ENCODE measurements at regions not wholly inside any gene's neighbourhood (a gene's known extent, or its start where the extent isn't known, plus 50 kb on each side); places are given as distances from the start of the nearest gene placed in this dataset.

DNA sequence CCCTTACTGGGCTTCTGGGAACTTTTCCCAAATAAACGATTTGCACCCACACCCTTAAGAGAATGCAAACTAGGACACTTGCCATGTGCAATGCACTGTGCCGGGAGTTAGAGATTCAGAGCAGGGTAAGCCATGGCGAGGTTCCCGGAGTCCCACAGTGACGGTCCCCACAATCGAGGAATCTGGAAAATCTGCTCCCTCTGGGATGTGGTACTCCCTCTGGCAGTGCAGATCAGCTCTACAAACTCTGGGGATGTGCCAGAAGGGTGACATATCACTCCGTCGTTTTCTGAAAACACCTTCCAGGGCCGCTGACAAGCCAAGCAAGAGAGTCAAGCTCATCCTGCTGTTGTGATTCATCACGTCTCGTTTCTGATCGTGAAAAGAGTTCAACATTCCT lies 537.5 kb downstream of the BCOR start:
- no peak for DNase-seq (ENCODE audit: low spot score)

DNA sequence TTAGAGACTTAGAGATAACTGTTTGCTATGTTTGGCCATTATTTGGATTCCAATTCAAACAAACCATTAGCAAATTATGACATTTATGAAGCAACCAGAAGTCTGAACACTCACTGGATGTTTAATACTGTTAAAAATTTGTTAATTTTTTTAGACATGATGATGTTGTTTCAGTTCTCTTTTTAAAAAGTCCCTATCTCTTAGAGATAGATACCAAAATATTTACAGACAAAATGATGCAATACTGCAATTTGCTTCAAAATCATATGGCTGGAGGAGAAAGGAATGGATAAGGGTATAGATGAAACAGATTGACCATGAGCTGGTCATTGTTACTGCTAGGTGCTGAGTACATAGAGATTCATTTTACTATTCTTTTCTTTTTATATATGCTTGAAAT lies 534.6 kb downstream of the BCOR start:
- no peak for DNase-seq (ENCODE audit: low spot score)

DNA sequence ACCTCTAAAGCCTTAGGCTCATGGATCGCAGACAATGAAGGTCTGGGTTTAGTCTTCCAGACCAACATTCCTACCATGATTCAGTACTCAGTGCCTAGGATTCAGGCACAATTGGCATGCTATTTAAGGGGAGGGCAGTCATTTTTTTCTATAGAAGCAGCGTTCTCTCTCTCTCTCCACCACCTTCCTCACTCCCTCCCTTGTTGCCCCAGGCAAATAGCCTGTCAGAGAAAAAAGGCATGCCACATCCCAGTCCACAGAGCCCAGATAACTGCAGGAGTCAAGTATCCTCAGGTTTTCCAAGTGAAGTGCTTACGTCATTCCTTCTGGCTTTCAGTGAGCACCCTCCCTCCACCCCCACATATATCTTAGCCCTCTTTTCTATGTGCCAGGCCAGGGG lies 533.0 kb downstream of the BCOR start:
- no peak for DNase-seq (ENCODE audit: low spot score)

DNA sequence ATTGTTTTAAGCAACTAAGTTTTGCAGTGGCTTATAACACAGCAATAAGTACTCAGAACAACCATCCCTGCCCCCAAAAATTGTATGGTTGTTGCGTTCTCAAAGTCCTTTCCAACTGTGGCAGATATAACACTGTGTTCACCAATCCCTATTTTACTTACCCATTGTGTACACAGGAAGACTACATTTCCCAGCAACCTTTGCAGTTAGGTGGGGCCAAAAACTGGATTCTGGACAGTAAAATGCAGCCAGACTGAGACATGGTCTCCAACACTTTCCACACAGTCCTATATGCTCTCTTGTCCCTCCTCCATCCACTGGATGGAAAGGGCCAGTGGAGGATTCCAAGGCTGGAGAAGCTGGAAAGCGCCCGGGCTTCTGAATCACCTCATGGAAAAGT lies 523.6 kb downstream of the BCOR start:
- no peak for DNase-seq (ENCODE audit: low spot score)

DNA sequence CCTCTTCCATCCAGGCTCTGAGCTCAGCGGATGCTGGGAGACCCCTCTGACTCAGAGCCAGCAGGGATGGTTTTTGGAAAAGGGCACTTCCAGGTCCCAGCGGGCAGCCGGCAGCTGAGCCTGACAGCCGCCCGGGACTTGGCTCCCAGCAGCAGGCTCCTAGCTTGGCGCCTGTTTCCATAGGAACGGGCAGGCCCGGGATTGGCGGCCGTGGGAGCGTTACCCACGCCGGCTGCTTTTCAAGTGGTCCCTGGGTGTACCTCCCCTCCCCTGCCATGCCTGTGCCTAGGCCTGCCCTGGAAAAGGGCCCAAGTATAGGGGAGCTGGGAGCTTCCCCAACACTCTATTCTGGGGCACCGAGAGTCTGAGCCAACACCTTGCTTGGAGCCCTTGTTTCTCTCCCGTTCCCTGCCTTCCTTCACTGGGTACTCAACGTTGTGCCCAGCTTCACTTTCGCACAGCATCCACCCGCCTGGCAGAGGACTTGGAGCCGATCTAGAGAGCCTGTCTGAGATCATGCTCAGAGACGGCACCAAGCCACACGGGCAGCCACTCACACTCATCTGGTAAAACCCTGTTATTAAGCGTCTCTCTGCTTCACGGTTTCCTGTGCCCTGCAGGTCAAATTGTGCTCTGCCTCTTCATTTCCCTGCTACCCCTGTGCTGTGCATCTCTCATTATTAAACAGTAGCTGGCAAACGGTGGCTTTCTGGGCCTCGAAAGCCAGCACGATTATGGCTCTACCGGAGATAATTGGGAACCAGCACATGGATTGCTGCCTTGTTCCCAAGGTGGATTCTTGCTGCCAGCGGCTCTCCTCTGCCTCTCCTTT lies 521.5 kb downstream of the BCOR start:
- no peak for DNase-seq (ENCODE audit: low spot score)

DNA sequence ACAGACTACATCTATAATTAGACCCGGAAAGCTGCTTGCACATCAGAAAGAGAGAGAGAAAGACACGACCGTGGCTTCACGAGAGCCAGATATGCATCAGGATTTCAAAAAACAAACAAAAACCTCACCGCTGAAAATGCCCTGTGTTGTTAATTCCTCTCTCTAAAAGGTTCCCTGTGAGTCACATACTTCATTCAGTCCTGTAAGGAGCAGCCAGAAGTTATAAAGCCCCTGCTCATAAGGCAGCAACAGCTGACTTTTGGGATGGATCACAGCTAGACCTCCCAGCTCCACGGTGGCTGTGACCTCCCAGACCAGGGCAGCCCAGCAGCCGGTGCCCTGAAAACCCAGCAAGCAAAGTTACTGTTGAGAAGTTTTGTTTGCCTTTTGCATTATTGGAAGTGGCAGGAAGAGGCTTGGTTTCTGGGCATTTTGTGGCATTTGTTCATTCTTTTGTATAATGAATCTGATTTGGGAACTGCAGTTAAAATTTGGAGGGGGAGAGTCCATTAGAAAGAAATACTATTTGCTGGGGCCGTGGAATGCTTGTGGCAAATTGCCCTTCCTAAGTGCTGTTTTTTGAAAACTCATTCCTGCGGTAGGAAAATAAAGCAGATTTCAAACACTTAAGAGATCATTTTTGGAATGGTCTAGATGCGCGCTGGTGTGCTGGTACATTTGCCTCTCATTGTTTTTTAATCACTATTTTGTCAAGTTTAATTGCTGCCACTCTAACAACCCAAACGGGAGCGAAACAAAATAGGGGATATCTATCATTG lies 520.4 kb downstream of the BCOR start:
- DNase-seq (ENCODE audit: low spot score) = no peak

DNA sequence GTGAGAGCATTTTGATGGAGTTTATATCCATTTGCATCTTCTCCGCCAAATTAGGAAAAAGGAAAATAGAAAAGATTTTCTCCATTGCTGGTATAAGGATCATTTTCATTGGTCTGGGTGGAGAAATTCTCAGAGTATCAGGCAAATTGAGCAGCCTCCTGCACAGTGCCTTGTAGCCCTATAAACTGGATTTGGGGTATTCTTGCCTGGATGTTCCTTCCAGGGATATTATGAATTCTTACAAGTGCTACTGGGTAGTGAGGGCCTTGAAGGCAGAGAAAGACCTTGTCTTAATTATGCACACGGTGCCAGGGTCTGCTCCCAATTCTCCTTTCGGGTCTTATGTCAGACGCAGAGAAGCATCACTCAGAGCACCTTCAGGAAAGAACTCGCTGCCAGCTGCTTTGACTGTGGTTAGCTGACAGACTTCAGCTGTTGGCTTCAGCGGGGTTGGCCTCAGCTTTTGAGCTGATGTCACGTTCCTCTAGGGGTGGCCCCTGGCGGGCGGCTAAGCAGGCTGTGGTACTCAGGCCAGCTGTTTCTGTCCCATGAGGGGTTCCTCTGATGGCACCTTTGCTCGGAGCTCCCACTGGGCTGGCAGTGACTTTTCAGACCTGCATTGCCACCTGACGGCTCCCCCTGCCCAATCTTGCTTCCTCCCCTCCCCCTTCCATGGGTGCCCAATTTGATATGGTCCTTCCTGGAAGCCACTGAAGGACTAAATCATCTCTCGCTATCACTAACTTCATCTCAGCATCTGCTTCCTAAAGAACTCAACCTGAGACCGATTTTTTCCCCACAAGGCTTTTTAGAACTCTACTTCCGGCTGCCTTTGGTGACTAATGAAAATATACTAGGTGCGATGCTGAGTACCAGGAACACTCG lies 519.5 kb downstream of the BCOR start:
- peak; percentile 25 for DNase-seq (ENCODE audit: low spot score)

DNA sequence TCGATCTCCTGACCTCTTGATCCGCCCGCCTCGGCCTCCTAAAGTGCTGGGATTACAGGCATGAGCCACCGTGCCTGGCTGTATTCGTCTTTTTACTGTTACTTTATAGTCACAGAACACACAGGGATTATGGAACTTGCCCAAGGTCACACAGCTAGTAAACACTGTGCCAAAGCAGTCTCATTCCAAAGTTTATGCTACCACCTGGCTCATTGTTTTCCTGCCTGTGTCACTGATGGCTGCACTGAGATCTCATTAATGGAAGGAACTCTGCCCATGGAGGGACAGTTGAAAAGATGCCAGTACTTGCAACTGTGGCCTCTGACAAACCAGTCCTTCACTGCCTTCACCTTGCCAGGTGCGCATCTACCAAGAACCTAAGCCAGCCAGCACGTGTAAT lies 517.7 kb downstream of the BCOR start:
- no peak for DNase-seq (ENCODE audit: low spot score)

DNA sequence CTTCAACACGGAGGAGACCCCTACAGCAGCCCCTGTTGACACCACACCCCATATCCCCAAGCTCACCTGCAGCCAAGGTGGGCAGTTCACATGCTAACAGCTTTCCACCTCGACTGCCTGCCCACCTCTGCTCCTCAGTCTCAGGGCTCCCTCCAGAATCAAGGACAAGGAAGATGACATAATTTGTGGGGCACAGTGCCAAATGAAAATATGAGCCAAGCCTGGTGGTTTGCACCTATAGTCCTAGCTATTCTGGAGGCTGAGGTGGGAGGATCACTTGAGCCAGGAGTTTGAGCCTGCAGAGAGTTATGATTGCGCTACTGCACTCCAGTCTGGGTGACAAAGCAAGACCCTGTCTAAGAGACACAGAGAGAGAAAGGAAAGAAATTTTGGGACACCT lies 516.3 kb downstream of the BCOR start:
- DNase-seq (ENCODE audit: low spot score) = no peak

DNA sequence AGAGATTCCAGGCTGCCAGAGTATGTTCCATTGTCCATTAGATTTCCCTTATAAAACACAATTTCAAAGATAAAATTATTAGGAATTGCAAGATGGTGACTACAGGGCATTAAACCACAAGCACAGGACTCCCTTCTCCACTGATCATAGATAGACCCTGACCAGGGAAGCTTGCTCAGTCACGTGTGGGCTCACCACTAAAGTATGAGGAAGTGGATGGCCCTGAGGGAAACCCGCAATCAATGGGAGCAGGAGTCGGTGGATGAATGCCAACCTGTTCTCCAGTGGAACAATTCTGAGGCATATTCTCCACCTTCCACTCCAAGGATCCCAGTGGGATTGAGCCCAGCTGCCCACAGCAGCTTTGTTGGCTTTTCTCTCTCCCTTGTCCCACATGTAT lies 515.7 kb downstream of the BCOR start:
- no peak for DNase-seq (ENCODE audit: low spot score)

DNA sequence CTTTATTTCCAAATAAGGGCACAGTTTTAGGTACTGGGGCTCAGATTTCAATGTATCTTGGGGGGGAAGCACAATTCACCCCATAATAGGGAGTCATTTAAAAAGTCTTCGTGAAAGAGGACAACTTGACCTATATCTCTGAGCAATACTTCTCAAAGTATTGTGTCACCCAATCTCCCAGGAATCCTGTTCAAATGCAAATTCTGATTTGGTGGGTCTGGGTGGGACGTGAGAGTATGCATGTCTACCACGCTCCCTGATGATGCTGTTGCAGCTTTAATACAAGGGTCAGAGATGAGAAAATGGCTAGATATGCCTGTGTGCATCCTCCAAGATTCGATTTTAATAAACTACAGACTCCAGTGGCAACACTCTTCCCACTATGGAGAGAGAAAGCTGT lies 514.8 kb downstream of the BCOR start:
- no peak for DNase-seq (ENCODE audit: low spot score)

DNA sequence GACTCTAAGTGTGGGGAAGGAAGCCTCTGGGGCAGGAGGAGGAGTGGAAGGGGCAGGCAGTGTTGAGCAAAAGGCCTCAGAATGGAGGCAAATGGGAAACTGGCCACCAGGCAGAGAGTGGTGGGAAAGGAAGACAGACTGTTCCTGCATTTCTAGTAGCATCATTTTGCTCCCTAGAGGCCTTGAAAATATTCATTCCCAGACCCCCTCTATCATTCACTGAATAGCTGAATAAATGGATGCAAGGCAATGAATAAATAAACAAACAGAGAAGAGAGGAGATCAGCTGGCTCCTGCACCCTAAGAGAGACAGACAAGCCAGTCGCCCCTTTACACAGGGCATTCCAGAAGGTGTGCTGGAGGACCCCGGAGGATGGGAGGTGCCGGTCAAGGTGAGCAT lies 511.9 kb downstream of the BCOR start:
- no peak for DNase-seq (ENCODE audit: low spot score)

DNA sequence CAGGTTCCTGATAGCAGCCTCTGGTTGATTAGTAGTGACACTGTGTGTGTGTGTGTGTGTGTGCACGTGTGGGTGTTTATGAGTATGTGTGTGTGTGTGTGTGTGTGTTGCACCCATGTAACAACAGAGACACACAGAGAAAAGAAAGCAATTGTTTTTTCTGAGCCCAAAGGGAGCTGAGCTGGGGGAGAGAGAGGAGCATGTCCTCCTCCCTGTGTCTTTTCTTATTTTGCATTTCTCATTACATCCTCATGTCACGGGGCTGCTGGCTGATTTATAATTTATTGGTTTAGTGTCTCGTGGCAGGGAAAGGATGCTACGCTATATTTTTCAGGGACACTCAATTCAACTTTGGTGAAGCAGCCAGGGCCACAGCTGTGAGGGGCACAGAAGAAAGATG lies 511.4 kb downstream of the BCOR start:
- no peak for DNase-seq (ENCODE audit: low spot score)

DNA sequence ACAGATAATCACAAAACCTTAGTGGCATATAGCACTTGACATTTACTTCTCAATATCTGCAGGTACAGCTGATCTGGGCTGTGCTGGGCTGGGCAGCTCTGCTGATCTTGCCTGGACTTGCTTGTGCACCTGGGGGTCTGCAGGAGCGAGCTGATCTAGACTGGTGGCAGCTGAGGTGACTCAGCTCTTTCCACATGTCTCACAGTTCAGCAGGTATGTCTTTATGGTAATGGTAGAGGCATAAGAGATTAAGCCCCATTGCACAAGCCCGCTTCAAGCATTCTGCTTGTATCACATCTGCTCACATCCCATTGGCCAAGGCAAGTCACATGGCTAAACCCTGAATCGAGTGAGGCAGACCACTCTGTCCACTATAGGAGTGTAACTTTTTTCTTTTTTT lies 506.7 kb downstream of the BCOR start:
- DNase-seq (ENCODE audit: low spot score) = no peak

DNA sequence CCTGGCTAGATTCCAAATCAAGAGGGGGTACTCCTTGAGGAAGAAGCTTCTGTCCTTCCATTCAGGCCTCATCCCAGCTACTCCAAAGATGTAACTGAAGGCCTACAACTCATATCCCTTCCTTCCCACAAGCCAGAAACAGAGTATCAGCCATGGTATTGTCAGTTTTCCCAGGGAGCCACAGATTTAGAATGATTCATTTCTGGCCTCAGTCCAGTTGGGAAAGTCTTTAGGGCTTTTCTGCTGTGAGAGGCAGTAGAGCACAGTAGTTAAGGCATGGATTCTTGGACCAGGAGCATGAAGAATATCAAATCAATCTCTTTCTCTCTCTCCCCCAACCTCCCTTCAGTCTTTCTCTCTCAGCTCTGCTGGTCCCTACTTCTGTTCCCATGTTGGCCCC lies 505.0 kb downstream of the BCOR start:
- DNase-seq (ENCODE audit: low spot score) = no peak

DNA sequence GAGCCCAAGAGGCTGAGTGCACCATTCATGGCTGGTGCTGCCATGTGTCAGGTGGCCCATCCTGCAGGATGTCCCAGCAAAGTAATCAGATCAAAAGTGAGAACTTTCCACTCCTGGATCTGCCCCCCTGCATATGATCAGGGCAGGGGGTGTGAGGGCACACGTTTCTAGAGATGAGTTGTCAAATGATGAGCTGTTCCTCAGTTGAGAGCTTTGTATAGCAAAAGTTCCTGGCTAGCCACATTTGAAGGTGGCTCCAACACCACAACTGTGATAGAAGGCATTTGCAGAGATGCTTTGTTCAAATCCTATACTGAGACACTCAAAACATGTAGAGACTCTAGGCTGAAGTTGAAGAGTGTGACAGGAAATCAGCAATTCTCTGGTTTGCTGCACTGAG lies 501.8 kb downstream of the BCOR start:
- no peak for DNase-seq (ENCODE audit: low spot score)

DNA sequence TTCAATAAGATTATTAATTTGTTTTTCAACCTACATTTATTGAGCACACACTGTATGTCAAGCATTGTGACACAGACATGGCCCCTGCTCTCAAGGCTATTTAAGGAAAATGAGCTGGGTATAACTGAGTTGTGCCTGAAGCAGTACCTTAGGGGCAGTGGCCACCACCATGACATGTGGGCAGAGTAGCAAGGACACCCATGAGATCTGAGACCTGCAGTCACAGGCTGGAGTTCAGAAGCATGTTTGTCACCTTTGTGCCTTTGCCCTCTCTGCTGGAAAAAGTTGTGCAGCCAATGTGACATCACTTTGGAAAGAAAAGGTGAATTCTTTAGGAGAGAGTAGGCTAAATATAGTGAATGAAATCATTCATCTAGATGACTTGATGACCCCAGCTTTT lies 501.3 kb downstream of the BCOR start:
- no peak for DNase-seq (ENCODE audit: low spot score)

DNA sequence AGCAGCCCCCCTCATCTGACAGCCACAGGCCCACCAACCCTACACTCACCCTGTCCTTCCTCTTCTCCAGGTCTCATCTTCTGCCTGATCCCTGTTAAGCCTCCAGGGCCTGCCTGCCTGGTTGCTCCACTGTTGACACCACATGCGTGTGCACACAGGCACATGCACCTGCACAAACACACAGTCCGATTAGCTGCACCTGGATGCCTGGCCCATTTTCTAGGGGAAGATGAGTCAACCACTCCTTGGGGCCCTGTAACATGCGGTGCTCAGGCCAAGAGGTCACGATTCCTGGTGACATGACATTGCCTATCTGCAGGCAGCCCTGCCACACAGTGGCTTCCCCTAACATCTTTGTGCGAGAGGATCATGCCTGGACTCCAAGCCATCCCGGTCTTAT lies 498.4 kb downstream of the BCOR start:
- DNase-seq (ENCODE audit: low spot score) = no peak

DNA sequence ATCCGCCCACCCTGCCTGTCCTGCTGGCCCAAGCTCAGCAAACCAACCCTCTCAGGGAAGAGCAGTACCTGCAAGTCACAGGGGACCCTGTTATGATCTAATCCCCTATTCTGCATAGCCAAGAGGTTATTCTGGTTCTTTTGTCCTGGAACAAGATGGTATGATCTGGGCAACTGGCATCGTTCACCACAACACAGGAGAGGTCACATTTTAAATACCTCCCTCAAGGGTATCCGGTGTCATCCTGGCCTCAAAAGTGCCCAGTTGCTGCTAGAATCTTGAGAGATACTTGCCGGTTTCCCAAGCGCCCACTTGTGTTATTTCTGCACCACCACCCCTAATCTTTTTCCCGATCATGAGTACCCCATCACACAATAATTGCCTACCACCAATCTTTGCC lies 497.5 kb downstream of the BCOR start:
- no peak for DNase-seq (ENCODE audit: low spot score)

DNA sequence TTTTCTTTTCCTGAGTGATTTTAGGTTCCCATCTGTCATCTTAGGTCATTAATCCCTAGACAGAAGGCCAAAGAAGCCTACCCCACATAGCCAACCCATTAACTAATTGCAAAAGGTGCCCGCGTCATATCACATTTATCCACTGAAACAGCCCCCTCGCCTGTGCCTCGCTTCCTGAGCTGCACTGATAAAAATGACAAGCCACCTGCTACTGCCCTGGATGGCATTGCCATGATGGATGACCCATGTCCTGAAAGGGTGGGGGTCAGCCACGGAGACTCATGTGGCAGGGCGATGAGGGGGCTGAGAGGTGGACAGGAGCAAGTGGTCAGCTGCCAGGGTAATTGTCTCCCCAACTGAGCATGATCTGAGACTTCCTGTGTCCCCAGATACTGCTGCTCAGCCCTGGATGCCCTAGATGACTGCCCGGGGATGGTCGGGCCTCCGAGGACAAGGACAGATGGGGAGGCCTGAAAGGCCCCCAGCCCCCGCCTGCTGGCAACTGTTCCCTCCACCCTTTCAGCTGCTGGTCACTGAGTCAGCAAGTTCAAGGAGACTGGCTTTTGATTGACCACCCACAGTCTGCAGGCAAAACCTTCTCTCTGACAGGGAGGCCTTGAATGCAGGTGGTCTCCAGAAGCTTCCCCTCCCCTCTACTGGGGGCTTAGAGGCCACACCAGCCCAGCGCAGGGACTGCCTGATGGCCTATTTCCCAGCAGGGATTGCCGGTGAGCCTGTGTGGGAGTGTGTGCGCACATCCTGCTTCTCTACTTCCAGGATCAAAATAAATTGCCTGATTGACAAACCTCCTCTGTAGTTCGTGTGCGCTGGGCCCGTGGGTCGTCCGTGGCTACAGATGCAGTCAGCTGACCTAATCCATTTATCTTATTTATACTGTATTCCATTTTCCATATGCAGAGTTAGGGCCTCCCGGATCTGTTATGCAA lies 496.3 kb downstream of the BCOR start:
- DNase-seq (ENCODE audit: low spot score) = no peak

DNA sequence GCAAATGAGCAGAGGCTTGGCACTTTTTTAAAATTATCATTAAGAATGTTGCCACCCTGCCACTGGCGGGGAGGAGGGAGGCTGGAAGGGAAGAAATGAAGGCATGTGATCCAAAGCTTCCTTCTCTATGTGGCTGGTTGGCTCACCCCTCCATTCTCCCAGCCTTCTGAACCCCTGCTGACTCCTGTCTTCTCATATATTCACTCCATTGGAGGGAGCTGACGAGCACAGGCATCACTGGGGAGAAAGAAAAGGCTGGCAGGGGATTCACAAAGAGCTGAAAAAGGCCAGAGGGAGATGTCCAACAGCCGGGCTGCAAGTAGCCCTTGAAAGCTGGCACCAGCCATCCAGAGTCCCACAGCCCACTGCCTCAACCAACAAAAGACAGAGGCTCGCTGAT lies 495.6 kb downstream of the BCOR start:
- no peak for DNase-seq (ENCODE audit: low spot score)

DNA sequence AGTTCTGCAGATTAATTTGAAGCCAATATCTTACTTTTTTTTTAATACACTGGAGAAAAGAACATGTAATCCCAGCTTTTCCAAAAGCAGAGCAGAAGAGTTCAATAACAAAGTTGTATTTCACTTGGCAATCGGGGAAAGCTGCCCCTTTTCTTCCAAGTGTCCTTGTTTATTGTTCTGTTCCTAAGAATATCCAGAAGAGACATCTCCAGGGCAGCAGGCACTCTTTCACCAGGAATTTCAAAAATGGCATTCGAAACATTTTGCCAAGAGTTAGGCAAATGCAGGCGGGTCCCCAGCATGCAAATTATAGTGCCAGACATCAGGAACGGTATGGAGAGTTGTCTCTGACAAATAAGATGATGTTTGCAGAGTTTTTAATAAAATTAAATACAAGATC lies 494.5 kb downstream of the BCOR start:
- DNase-seq (ENCODE audit: low spot score) = no peak
